ENCODE measurements at regions not wholly inside any gene's neighbourhood (a gene's known extent, or its start where the extent isn't known, plus 50 kb on each side); places are given as distances from the start of the nearest gene placed in this dataset.

DNA sequence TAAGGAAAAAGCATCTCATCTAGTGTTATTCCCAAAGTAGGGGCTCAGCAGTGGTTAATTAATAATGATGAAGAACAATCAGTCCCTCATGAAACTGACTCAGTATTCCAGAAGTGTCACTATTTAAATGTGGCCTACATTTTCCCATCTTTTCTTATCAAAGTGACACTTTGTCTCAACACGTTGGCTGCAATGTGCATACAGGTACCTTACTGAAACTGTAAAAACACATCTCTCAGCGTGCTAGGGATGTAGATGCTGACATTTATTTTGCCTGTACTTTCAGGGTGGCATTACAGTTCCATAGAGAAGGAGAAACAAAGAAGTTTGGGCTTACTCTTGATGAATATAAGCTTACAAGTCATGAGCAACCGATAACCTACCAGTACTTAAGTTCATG is 58.3 kb upstream of the FAT3 start:
- Mint-ChIP-seq H3K4me3 (no peak overlapping the region), H3K36me3 (no peaks in the 10 kb centered on the region), H3K4me1 (no peaks in the 10 kb centered on the region), H3K9me3 (peaks cover 1 to 12% (median 8%) of the 10 kb centered on the region in 7 donors), H3K27me3 (ENCODE audit: low read depth in 3 of 3) (no peaks in the 10 kb centered on the region), H3K27ac (no peak overlapping the region)
- no peaks in the 10 kb centered on the region for H3K4me1 ChIP-seq (ENCODE audit: control insufficient read depth in 1 of 2, insufficient read depth in 2 of 2, low read length in 2 of 2)
- DNase-seq = no peak
- peaks cover 0 to 3% of the 10 kb centered on the region in 2 donors for H3K9me3 ChIP-seq (replicated peaks in 1 of 2; ENCODE audit: control insufficient read depth in 1 of 2, insufficient read depth in 1 of 2, low read length in 2 of 2)
- no peaks in the 10 kb centered on the region for H3K27me3 ChIP-seq (ENCODE audit: control insufficient read depth in 2 of 2, insufficient read depth in 2 of 2, low read length in 2 of 2)
- no CpG with 5 or more reads among the region's 3 CpGs for WGBS (ENCODE audit: insufficient coverage)
- TF ChIP-seq, protein P1, sequence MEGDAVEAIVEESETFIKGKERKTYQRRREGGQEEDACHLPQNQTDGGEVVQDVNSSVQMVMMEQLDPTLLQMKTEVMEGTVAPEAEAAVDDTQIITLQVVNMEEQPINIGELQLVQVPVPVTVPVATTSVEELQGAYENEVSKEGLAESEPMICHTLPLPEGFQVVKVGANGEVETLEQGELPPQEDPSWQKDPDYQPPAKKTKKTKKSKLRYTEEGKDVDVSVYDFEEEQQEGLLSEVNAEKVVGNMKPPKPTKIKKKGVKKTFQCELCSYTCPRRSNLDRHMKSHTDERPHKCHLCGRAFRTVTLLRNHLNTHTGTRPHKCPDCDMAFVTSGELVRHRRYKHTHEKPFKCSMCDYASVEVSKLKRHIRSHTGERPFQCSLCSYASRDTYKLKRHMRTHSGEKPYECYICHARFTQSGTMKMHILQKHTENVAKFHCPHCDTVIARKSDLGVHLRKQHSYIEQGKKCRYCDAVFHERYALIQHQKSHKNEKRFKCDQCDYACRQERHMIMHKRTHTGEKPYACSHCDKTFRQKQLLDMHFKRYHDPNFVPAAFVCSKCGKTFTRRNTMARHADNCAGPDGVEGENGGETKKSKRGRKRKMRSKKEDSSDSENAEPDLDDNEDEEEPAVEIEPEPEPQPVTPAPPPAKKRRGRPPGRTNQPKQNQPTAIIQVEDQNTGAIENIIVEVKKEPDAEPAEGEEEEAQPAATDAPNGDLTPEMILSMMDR (IDR thresholded peaks at IDR 0.05) = no peak
- no peaks in the 10 kb centered on the region for H3K36me3 ChIP-seq (replicated peaks in 1 of 2; ENCODE audit: control insufficient read depth in 1 of 2, insufficient read depth in 2 of 2, low read length in 2 of 2)
- intact Hi-C loops (cut with micrococcal nuclease) = no loop called here
- H2AFZ ChIP-seq (ENCODE audit: insufficient read depth, low read depth, low read length, poor library complexity, severe bottlenecking) = no peak overlapping the region
- no peaks in the 10 kb centered on the region for H4K20me1 ChIP-seq (ENCODE audit: insufficient read depth, low read length)
- H3K27ac ChIP-seq (ENCODE audit: low read depth in 1 of 2, low read length in 2 of 2) = no peak overlapping the region
- no peak overlapping the region for H3K9ac ChIP-seq (ENCODE audit: insufficient read depth, low read length, poor library complexity, severe bottlenecking)
- H3K79me2 ChIP-seq (ENCODE audit: insufficient read depth, low read length) = no peaks in the 10 kb centered on the region
- H3K4me3 ChIP-seq (replicated peaks in 1 of 3; ENCODE audit: low read depth in 2 of 3, low read length in 3 of 3) = no peak overlapping the region
- no peak overlapping the region for H3K4me2 ChIP-seq (replicated peaks; ENCODE audit: extremely low read depth, low read length, poor library complexity, severe bottlenecking)

- H2AFZ ChIP-seq (ENCODE audit: insufficient read depth, low read depth, low read length, poor library complexity, severe bottlenecking) = no peak overlapping the region
- H3K4me3 Mint-ChIP-seq = no peak overlapping the region
- H3K4me2 ChIP-seq (replicated peaks; ENCODE audit: extremely low read depth, low read length, poor library complexity, severe bottlenecking) = no peak overlapping the region
- H3K9ac ChIP-seq (ENCODE audit: insufficient read depth, low read length, poor library complexity, severe bottlenecking) = no peak overlapping the region
- no peak overlapping the region for H3K27ac ChIP-seq (ENCODE audit: low read depth in 1 of 2, low read length in 2 of 2)
- H3K4me1 ChIP-seq (ENCODE audit: control insufficient read depth in 1 of 2, insufficient read depth in 2 of 2, low read length in 2 of 2) = no peaks in the 10 kb centered on the region
- intact Hi-C loops (cut with micrococcal nuclease) = no loop called here
- no peaks in the 10 kb centered on the region for H3K27me3 Mint-ChIP-seq (ENCODE audit: low read depth in 3 of 3)
- H4K20me1 ChIP-seq (ENCODE audit: insufficient read depth, low read length) = no peaks in the 10 kb centered on the region
- H3K4me1 Mint-ChIP-seq = no peaks in the 10 kb centered on the region
- WGBS (ENCODE audit: insufficient coverage) = no CpG with 5 or more reads among the region's 1 CpG
- TF ChIP-seq, protein P1 (IDR thresholded peaks at IDR 0.05) = no peak
- peaks cover 1 to 12% (median 4%) of the 10 kb centered on the region in 7 donors for H3K9me3 Mint-ChIP-seq
- no peak overlapping the region for H3K27ac Mint-ChIP-seq
- H3K27me3 ChIP-seq (ENCODE audit: control insufficient read depth in 2 of 2, insufficient read depth in 2 of 2, low read length in 2 of 2) = no peaks in the 10 kb centered on the region
- DNase-seq = no peak
- no peaks in the 10 kb centered on the region for H3K36me3 ChIP-seq (replicated peaks in 1 of 2; ENCODE audit: control insufficient read depth in 1 of 2, insufficient read depth in 2 of 2, low read length in 2 of 2)
- no peak overlapping the region for H3K4me3 ChIP-seq (replicated peaks in 1 of 3; ENCODE audit: low read depth in 2 of 3, low read length in 3 of 3)
- H3K36me3 Mint-ChIP-seq = no peaks in the 10 kb centered on the region
- peaks cover 0 to 5% of the 10 kb centered on the region in 2 donors for H3K9me3 ChIP-seq (replicated peaks in 1 of 2; ENCODE audit: control insufficient read depth in 1 of 2, insufficient read depth in 1 of 2, low read length in 2 of 2)
- no peaks in the 10 kb centered on the region for H3K79me2 ChIP-seq (ENCODE audit: insufficient read depth, low read length)
These were observed 60.7 kb upstream of the FAT3 start for GRCh38 chr11:92163879-92164278.

Data from CD14-positive monocyte (primary cell).